ENCODE measurements at regions not wholly inside any gene's neighbourhood (a gene's known extent, or its start where the extent isn't known, plus 50 kb on each side); places are given as distances from the start of the nearest gene placed in this dataset.

DNA sequence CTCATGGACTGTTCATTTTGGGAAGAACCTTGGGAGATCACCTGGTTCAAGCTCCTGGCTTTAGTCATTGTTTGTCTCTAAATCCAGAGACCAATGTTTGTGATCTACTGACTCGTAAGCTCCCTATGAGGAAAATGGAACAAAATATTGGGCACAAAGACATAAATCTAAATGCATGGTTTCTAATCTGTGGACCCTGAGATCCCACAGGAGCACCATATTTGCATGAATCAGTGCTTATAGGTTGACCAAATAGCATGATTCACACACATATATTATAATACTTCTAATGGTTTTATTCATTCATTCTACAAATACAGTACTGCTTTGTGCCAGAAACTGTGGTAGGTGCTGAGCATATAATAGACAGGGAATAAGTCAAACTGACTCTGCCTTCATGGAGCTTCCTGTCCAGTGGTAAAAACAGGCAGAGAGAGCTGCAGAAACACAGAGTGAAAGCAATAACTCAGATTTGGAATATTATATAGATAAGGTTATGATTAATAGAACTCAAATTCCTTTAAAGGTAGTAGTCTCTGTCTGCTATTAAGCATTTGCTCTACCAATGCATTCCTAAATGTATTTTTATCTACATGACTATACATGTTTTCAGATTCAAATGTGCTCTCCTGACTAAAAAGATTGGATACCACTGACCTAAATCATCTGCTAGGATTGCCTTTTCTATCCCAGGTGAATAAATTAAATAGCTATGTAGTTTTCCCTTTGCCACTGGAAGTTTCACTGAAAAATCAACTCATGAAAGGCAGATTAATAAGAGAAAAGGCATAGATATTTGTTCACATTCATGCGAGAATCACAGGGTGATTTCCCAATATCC lies 198.6 kb upstream of the CAMK1G start:
- Histone ChIP-seq H3K4me1 (ENCODE audit: insufficient read depth) (peaks cover 28% of the 10 kb centered on the region), H3K36me3 (ENCODE audit: low read depth) (no peaks in the 10 kb centered on the region), H3K4me3 (no peak overlapping the region), H3K27me3 (replicated peaks; ENCODE audit: insufficient read depth) (no peaks in the 10 kb centered on the region), H3K4me2 (ENCODE audit: unreplicated experiment) (no peak overlapping the region), H3K27ac (no peak overlapping the region), H3K79me2 (ENCODE audit: insufficient read depth) (no peaks in the 10 kb centered on the region), H2AFZ (no peak overlapping the region), H3K9me2 (ENCODE audit: insufficient read depth) (no peaks in the 10 kb centered on the region), H3K9ac (no peak overlapping the region), H4K20me1 (ENCODE audit: insufficient read depth) (no peaks in the 10 kb centered on the region), H3F3A (ENCODE audit: insufficient read depth) (peaks cover 20% of the 10 kb centered on the region), H3K9me3 (ENCODE audit: low read depth) (no peaks in the 10 kb centered on the region)
- 88% methylated on average over 2 of the region's 2 CpGs for WGBS, 2 experiments (ENCODE audit: low coverage in 1 of 2, low lambda C conversion rate in 2 of 2, missing lambda C conversion rate in 2 of 2)
- no peak for DNase-seq
- TF ChIP-seq EZH2phosphoT487 (IDR thresholded peaks at IDR 0.05; ENCODE audit: insufficient read depth, low read depth) (no peak), EZH2 (IDR thresholded peaks at IDR 0.05; ENCODE audit: insufficient read depth, poor library complexity, severe bottlenecking) (no peak)
- in situ Hi-C loops (cut with MboI) = no loop called here

- in situ Hi-C loops (cut with MboI) = no loop called here
- Histone ChIP-seq H3K9ac (no peak overlapping the region), H3K27ac (no peak overlapping the region), H3K9me2 (ENCODE audit: insufficient read depth) (no peaks in the 10 kb centered on the region), H3K4me1 (ENCODE audit: insufficient read depth) (peaks cover 29% of the 10 kb centered on the region), H4K20me1 (ENCODE audit: insufficient read depth) (no peaks in the 10 kb centered on the region), H3K9me3 (ENCODE audit: low read depth) (no peaks in the 10 kb centered on the region), H3K79me2 (ENCODE audit: insufficient read depth) (no peaks in the 10 kb centered on the region), H3F3A (ENCODE audit: insufficient read depth) (peaks cover 20% of the 10 kb centered on the region), H2AFZ (no peak overlapping the region), H3K4me3 (no peak overlapping the region), H3K4me2 (ENCODE audit: unreplicated experiment) (no peak overlapping the region), H3K36me3 (ENCODE audit: low read depth) (no peaks in the 10 kb centered on the region), H3K27me3 (replicated peaks; ENCODE audit: insufficient read depth) (no peaks in the 10 kb centered on the region)
- WGBS, 2 experiments (ENCODE audit: low coverage in 1 of 2, low lambda C conversion rate in 2 of 2, missing lambda C conversion rate in 2 of 2) = 84 to 89% methylated on average over 2 of the region's 2 CpGs
- no peak for TF ChIP-seq EZH2phosphoT487 (IDR thresholded peaks at IDR 0.05; ENCODE audit: insufficient read depth, low read depth)
- no peak for TF ChIP-seq EZH2 (IDR thresholded peaks at IDR 0.05; ENCODE audit: insufficient read depth, poor library complexity, severe bottlenecking)
- no peak for DNase-seq
Observed at GRCh38 chr1:209386156-209386555, 197.4 kb upstream of the CAMK1G start.

DNA sequence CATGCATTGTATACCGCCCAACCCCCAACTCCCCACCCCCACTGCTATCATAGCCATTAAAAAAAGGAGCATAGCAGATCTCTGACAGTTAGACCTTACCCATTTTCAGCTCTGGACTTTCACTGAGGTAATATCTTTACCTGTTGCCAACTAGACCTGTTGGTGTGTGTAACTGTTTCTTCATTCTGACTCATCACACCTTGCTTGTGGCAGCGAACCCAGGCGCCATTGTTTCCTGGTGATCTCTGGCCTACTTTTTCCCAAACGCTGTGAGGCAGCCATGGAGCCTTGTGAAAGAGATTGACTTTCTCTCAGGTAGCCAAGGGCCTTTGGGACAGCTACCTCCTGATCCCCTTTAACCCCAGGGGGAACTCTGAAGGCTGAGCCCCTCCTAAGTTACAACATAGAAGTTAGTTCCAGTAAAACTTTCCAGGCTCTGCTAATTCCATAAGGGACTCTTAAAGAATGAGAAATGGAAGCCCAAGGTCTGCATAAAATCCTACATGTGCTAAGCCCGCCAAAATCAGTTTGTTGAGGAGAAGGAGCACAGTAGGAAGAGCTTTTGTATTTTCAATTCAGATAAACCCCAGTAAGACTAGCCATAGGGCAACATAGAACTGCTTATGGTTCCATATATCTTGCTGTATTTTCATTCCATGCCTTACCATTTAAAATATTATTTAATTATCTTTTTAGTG lies 196.1 kb upstream of the CAMK1G start:
- Histone ChIP-seq H3K4me3 (no peak overlapping the region), H3K27me3 (replicated peaks; ENCODE audit: insufficient read depth) (no peaks in the 10 kb centered on the region), H3K4me1 (ENCODE audit: insufficient read depth) (peaks cover 29% of the 10 kb centered on the region), H3K9ac (no peak overlapping the region), H3F3A (ENCODE audit: insufficient read depth) (peaks cover 20% of the 10 kb centered on the region), H3K36me3 (ENCODE audit: low read depth) (no peaks in the 10 kb centered on the region), H3K4me2 (ENCODE audit: unreplicated experiment) (peak overlapping the region; percentile 7), H4K20me1 (ENCODE audit: insufficient read depth) (no peaks in the 10 kb centered on the region), H3K79me2 (ENCODE audit: insufficient read depth) (no peaks in the 10 kb centered on the region), H3K9me3 (ENCODE audit: low read depth) (no peaks in the 10 kb centered on the region), H3K27ac (no peak overlapping the region), H3K9me2 (ENCODE audit: insufficient read depth) (no peaks in the 10 kb centered on the region), H2AFZ (no peak overlapping the region)
- in situ Hi-C loops (cut with MboI) = no loop called here
- no peak for DNase-seq
- 97 to 100% methylated on average over 4 to 5 of the region's 5 CpGs for WGBS, 2 experiments (ENCODE audit: low coverage in 1 of 2, low lambda C conversion rate in 2 of 2, missing lambda C conversion rate in 2 of 2)
- TF ChIP-seq EZH2 (IDR thresholded peaks at IDR 0.05; ENCODE audit: insufficient read depth, poor library complexity, severe bottlenecking) = no peak
- no peak for TF ChIP-seq EZH2phosphoT487 (IDR thresholded peaks at IDR 0.05; ENCODE audit: insufficient read depth, low read depth)

DNA sequence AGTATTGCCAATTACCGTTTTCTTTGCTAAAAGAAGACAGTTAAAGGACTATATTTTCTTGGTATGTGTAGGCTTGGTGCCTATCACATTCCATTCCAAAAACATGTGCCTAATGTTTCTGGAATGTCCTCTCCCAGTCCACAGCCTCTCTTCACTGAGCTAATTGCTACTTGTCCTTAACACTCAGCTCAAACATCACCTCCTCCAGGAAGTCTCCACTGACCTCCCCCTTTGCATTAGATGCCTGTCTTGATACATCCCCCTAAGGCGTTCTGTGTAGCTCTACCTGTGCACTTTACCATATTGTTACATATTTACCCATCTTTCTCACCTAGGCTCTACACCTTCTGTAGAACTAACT lies 195.6 kb upstream of the CAMK1G start:
- TF ChIP-seq EZH2phosphoT487 (IDR thresholded peaks at IDR 0.05; ENCODE audit: insufficient read depth, low read depth) (no peak), EZH2 (IDR thresholded peaks at IDR 0.05; ENCODE audit: insufficient read depth, poor library complexity, severe bottlenecking) (no peak)
- Histone ChIP-seq H3K36me3 (ENCODE audit: low read depth) (no peaks in the 10 kb centered on the region), H2AFZ (no peak overlapping the region), H3K4me3 (no peak overlapping the region), H3K27me3 (replicated peaks; ENCODE audit: insufficient read depth) (no peaks in the 10 kb centered on the region), H3F3A (ENCODE audit: insufficient read depth) (peaks cover 20% of the 10 kb centered on the region), H3K27ac (0 out of 2 replicates have a peak overlapping the region, but pooled peaks have one; percentile 61), H3K79me2 (ENCODE audit: insufficient read depth) (no peaks in the 10 kb centered on the region), H3K9me2 (ENCODE audit: insufficient read depth) (no peaks in the 10 kb centered on the region), H4K20me1 (ENCODE audit: insufficient read depth) (no peaks in the 10 kb centered on the region), H3K4me1 (ENCODE audit: insufficient read depth) (peaks cover 29% of the 10 kb centered on the region), H3K4me2 (ENCODE audit: unreplicated experiment) (peak overlapping the region; percentile 38), H3K9ac (no peak overlapping the region), H3K9me3 (ENCODE audit: low read depth) (no peaks in the 10 kb centered on the region)
- WGBS, 2 experiments (ENCODE audit: low coverage in 1 of 2, low lambda C conversion rate in 2 of 2, missing lambda C conversion rate in 2 of 2) = 48 to 52% methylated on average over 2 of the region's 2 CpGs
- in situ Hi-C loops (cut with MboI) = no loop called here
- DNase-seq = peak; percentile 45
